ENCODE measurements at regions not wholly inside any gene's neighbourhood (a gene's known extent, or its start where the extent isn't known, plus 50 kb on each side); places are given as distances from the start of the nearest gene placed in this dataset.
"Not testable (repeated sequence)": the region's sequence is repeated elsewhere in the genome, so short reads cannot be mapped to it uniquely, and the experiment has no call there.

- TF ChIP-seq CTCF (IDR thresholded peaks at IDR 0.05; ENCODE audit: unreplicated experiment): no peak
- H3K4me3 Mint-ChIP-seq (ENCODE audit: unreplicated experiment): no peak overlapping the region
- no peaks in the 10 kb centered on the region for H3K4me1 Mint-ChIP-seq (ENCODE audit: insufficient read depth, unreplicated experiment)
- H3K9me3 Mint-ChIP-seq (ENCODE audit: unreplicated experiment): no peaks in the 10 kb centered on the region
- ChIA-PET CTCF (interaction anchor here (1.3 kb wide), 1 partner anchor 14 kb away, joined by 5 read pairs; no protein-coding TSS in a partner anchor), POLR2A (no interaction called here)
- H3K27ac Mint-ChIP-seq (ENCODE audit: low read depth, unreplicated experiment): no peak overlapping the region
- intact Hi-C loops (cut with micrococcal nuclease): no loop called here
- no peak for DNase-seq (ENCODE audit: unreplicated experiment)
- BruUV-seq (replicated peaks): no TSS peak
- H3K27me3 Mint-ChIP-seq (ENCODE audit: insufficient read depth, unreplicated experiment): no peaks in the 10 kb centered on the region
- peaks cover 48% of the 10 kb centered on the region for H3K36me3 Mint-ChIP-seq (ENCODE audit: insufficient read depth, unreplicated experiment)
Measured at GRCh38 chr7:66542528-66543269, 86.0 kb upstream of the KCTD7 start.

- CTCF ChIA-PET: interaction anchor here (0.7 to 0.8 kb wide), 2 partner anchors 8 to 392 kb away, joined by 3 to 4 read pairs; no protein-coding TSS in a partner anchor
- POLR2A ChIA-PET: no interaction called here
- Mint-ChIP-seq H3K4me1 (ENCODE audit: insufficient read depth, unreplicated experiment) (no peaks in the 10 kb centered on the region), H3K36me3 (ENCODE audit: insufficient read depth, unreplicated experiment) (peaks cover 95% of the 10 kb centered on the region), H3K27me3 (ENCODE audit: insufficient read depth, unreplicated experiment) (no peaks in the 10 kb centered on the region), H3K9me3 (ENCODE audit: unreplicated experiment) (no peaks in the 10 kb centered on the region), H3K27ac (ENCODE audit: low read depth, unreplicated experiment) (peak overlapping the region; percentile 12), H3K4me3 (ENCODE audit: unreplicated experiment) (no peak overlapping the region)
- no TSS peak for BruUV-seq (replicated peaks)
- intact Hi-C loops (cut with micrococcal nuclease): no loop called here
- DNase-seq (ENCODE audit: unreplicated experiment): no peak
- no peak for TF ChIP-seq CTCF (IDR thresholded peaks at IDR 0.05; ENCODE audit: unreplicated experiment)
Measured at GRCh38 chr7:66549466-66549865, 79.2 kb upstream of the KCTD7 start.

GRCh38 chr7:66553001-66553400 lies 75.7 kb upstream of the KCTD7 start:
- H3K36me3 Mint-ChIP-seq (ENCODE audit: insufficient read depth, unreplicated experiment): peaks cover 86% of the 10 kb centered on the region
- no peaks in the 10 kb centered on the region for H3K4me1 Mint-ChIP-seq (ENCODE audit: insufficient read depth, unreplicated experiment)
- intact Hi-C loops (cut with micrococcal nuclease): loop anchor here (10.0 kb wide), 1 partner anchor 102 kb away; no protein-coding TSS in a partner anchor
- TF ChIP-seq CTCF (IDR thresholded peaks at IDR 0.05; ENCODE audit: unreplicated experiment): no peak
- no peaks in the 10 kb centered on the region for H3K9me3 Mint-ChIP-seq (ENCODE audit: unreplicated experiment)
- H3K27ac Mint-ChIP-seq (ENCODE audit: low read depth, unreplicated experiment): no peak overlapping the region
- BruUV-seq (replicated peaks): no TSS peak
- no peak overlapping the region for H3K4me3 Mint-ChIP-seq (ENCODE audit: unreplicated experiment)
- ChIA-PET POLR2A (no interaction called here), CTCF (interaction anchor here (0.9 kb wide), 1 partner anchor 16 kb away, joined by 3 read pairs; no protein-coding TSS in a partner anchor)
- H3K27me3 Mint-ChIP-seq (ENCODE audit: insufficient read depth, unreplicated experiment): no peaks in the 10 kb centered on the region
- no peak for DNase-seq (ENCODE audit: unreplicated experiment)

GRCh38 chr7:66553675-66554074 lies 75.0 kb upstream of the KCTD7 start:
- BruUV-seq (replicated peaks); POLR2A ChIA-PET; H3K27me3 Mint-ChIP-seq (ENCODE audit: insufficient read depth, unreplicated experiment); H3K4me3 Mint-ChIP-seq (ENCODE audit: unreplicated experiment); H3K4me1 Mint-ChIP-seq (ENCODE audit: insufficient read depth, unreplicated experiment); H3K9me3 Mint-ChIP-seq (ENCODE audit: unreplicated experiment); H3K27ac Mint-ChIP-seq (ENCODE audit: low read depth, unreplicated experiment); DNase-seq (ENCODE audit: unreplicated experiment): not testable (repeated sequence)
- intact Hi-C loops (cut with micrococcal nuclease): loop anchor here (10.0 kb wide), 1 partner anchor 101 kb away; no protein-coding TSS in a partner anchor
- CTCF ChIA-PET: interaction anchor here (0.7 to 0.9 kb wide), 4 partner anchors 8 to 523 kb away, joined by 3 to 4 read pairs (median 3); no protein-coding TSS in a partner anchor
- H3K36me3 Mint-ChIP-seq (ENCODE audit: insufficient read depth, unreplicated experiment): peaks cover 79% of the 10 kb centered on the region

- CTCF ChIA-PET: interaction anchor here (0.7 kb wide), 1 partner anchor 8 kb away, joined by 3 read pairs; no protein-coding TSS in a partner anchor
Measured at GRCh38 chr7:66554291-66554690, 74.4 kb upstream of the KCTD7 start.

GRCh38 chr7:66554842-66555430 lies 73.7 kb upstream of the KCTD7 start:
- H3K27ac Mint-ChIP-seq (ENCODE audit: low read depth, unreplicated experiment); POLR2A ChIA-PET; H3K4me1 Mint-ChIP-seq (ENCODE audit: insufficient read depth, unreplicated experiment); DNase-seq (ENCODE audit: unreplicated experiment); H3K4me3 Mint-ChIP-seq (ENCODE audit: unreplicated experiment); H3K9me3 Mint-ChIP-seq (ENCODE audit: unreplicated experiment); BruUV-seq (replicated peaks); H3K27me3 Mint-ChIP-seq (ENCODE audit: insufficient read depth, unreplicated experiment): not testable (repeated sequence)
- intact Hi-C loops (cut with micrococcal nuclease): loop anchor here (10.0 kb wide), 1 partner anchor 100 kb away; no protein-coding TSS in a partner anchor
- peaks cover 74% of the 10 kb centered on the region for H3K36me3 Mint-ChIP-seq (ENCODE audit: insufficient read depth, unreplicated experiment)
- CTCF ChIA-PET: interaction anchor here (0.7 to 0.9 kb wide), 2 partner anchors 17 to 1311 kb away, joined by 3 to 4 read pairs; no protein-coding TSS in a partner anchor

More at GRCh38 chr7:66554291-66554690, 74.4 kb upstream of the KCTD7 start:
- H3K36me3 Mint-ChIP-seq (ENCODE audit: insufficient read depth, unreplicated experiment): peaks cover 75% of the 10 kb centered on the region
- DNase-seq (ENCODE audit: unreplicated experiment); H3K4me3 Mint-ChIP-seq (ENCODE audit: unreplicated experiment); POLR2A ChIA-PET; H3K27ac Mint-ChIP-seq (ENCODE audit: low read depth, unreplicated experiment); H3K27me3 Mint-ChIP-seq (ENCODE audit: insufficient read depth, unreplicated experiment); H3K9me3 Mint-ChIP-seq (ENCODE audit: unreplicated experiment); H3K4me1 Mint-ChIP-seq (ENCODE audit: insufficient read depth, unreplicated experiment); BruUV-seq (replicated peaks): not testable (repeated sequence)
- intact Hi-C loops (cut with micrococcal nuclease): loop anchor here (10.0 kb wide), 1 partner anchor 101 kb away; no protein-coding TSS in a partner anchor
